Glomerular visceral epithelial cell (primary cell): ENCODE measurements at regions not wholly inside any gene's neighbourhood (a gene's known extent, or its start where the extent isn't known, plus 50 kb on each side); places are given as distances from the start of the nearest gene placed in this dataset.

ENCODE experiments used
- DNase-seq: peaks from one replicate; pipeline ENCODE4 v3.0.0-alpha.2; 2016; ENCODE audit errors: extremely low spot score

DNA sequence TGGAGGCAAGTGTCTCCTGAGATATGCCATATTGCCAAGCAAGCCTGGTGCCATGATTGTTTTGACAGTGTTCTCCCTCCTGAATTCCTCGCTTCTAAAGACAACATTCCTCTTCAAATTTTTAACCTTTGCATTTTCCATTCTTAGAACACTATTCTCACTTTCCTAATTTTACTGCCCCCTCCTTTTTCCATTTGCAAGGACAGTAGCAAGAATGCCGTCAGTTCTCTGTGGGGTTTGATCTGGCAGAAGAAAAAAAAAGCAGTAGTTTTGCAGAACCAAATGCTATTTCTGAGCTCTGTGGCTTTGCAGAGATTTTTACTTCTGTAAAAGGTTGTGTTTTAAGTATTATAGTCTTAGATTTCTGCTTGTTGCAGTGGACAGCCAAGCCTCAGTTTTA lies 295.2 kb downstream of the NUAK1 start:
- no peak for DNase-seq

- no peak for DNase-seq
Measured at GRCh38 chr12:105843986-105844760, 294.6 kb downstream of the NUAK1 start.

DNA sequence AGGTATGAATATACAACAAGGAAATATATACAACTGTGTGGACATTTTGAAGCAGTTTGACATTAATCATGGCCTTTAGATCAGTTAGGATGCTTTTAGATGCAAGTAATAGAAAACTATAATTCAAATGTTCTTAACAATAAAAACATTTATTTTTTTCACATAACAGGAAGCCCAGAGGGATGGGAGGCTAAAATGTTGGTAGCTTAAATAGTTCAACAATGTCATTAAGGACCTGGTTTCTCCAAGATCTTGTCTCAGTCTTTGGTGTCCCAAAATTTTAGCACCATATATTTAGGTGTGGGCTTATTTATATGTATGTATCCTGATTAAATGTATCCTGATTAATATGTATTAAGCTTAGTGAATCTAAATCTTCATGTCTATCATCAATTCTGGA lies 292.4 kb downstream of the NUAK1 start:
- no peak for DNase-seq

GRCh38 chr12:105847068-105847467 lies 291.7 kb downstream of the NUAK1 start:
- no peak for DNase-seq

DNA sequence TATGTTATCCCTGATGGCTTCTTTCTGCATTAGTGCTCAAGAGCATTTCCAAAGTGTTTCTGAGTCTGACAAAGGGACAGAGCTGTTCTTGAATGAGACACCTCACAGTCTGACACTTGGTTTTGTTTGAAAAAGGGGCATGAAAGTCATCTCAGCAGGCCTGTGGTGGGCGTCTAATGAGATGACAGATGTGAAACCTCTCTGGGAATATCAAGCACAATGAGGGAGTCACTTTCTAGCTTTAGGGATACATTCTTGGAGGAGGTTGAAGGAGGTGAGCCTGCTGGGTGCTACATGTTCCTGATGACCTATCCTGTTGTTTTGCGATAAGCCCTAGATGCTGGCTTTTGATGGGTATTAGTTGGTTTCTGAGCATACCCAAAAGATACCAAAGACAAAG lies 290.5 kb downstream of the NUAK1 start:
- no peak for DNase-seq

- no peak for DNase-seq
Measured at GRCh38 chr12:105850103-105850968, 288.4 kb downstream of the NUAK1 start.

GRCh38 chr12:105852496-105852895 lies 286.3 kb downstream of the NUAK1 start:
- DNase-seq: no peak

GRCh38 chr12:105852951-105853350 lies 285.8 kb downstream of the NUAK1 start:
- no peak for DNase-seq

GRCh38 chr12:105854071-105854470 lies 284.7 kb downstream of the NUAK1 start:
- no peak for DNase-seq

- DNase-seq: no peak
Measured at GRCh38 chr12:105855361-105856047, 283.2 kb downstream of the NUAK1 start.

DNA sequence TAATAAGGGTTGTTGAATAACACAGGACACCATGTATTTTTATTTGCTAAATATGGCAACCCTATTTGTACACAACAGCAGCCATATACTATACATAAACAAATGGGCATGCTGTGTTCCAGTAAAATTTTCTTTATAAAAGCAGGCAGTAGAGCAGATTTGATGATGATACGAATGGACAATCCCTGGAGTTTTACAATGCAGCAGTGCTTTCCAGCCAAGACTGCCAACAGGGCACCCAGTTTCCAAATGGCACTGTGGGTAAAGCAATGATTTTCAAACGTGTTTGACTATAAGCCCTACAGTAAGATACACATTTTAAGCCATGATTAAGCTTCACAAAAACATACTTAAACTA lies 282.7 kb downstream of the NUAK1 start:
- no peak for DNase-seq

- DNase-seq: no peak
Measured at GRCh38 chr12:105858981-105859710, 279.6 kb downstream of the NUAK1 start.

GRCh38 chr12:105860561-105861207 lies 278.1 kb downstream of the NUAK1 start:
- DNase-seq: no peak

- DNase-seq: no peak
Measured at GRCh38 chr12:105861227-105861626, 277.5 kb downstream of the NUAK1 start.

- no peak for DNase-seq
Measured at GRCh38 chr12:105862163-105862821, 276.5 kb downstream of the NUAK1 start.

GRCh38 chr12:105864316-105864715 lies 274.4 kb downstream of the NUAK1 start:
- no peak for DNase-seq

GRCh38 chr12:105864901-105865300 lies 273.9 kb downstream of the NUAK1 start:
- no peak for DNase-seq

- no peak for DNase-seq
Measured at GRCh38 chr12:105865886-105866285, 272.9 kb downstream of the NUAK1 start.

- DNase-seq: no peak
Measured at GRCh38 chr12:105874121-105874520, 264.6 kb downstream of the NUAK1 start.

DNA sequence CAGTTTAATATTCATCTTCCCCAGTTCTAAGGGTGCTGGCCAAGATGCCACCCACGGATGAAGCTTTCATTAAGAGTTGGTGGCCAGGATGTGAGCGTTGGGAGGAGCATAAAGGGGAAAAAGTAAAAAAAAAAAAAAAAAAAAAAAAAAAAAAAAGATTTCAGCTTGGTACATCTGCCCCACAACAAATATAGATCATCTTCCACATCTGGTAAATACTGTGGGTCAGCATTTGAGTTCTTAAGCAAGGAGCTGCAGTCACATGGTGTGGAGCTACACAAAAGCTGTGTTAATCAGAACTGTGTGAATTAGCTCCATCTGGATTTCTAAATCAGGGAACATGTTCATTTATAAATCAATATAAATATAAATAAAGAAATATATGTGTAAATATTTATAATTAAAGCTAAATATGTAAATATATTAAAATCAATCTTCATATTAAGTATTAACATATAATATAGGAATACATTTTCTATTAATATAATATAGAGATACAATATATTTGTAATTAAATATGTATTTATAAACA lies 262.3 kb downstream of the NUAK1 start:
- DNase-seq: no peak

DNA sequence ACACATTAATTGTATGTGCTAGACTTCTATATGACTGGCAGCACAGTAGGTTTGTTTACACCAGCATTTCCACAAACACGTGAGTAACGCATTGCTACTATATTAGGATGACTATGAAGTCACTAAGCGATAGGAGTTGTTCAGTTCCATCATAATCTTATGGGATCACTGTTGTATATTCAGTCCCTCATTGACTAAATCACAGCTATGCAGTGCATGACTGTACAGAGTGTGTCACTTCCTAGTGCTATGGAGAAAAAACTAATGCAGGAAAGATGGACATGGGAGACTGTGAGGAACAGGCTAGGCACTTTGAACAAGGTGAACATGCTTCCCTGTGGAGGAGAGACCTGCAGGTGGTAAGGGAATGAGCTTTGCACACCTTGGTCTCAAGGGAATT lies 259.8 kb downstream of the NUAK1 start:
- no peak for DNase-seq
